Renal pelvis (tissue), 1 donor: ENCODE measurements at regions not wholly inside any gene's neighbourhood (a gene's known extent, or its start where the extent isn't known, plus 50 kb on each side); places are given as distances from the start of the nearest gene placed in this dataset.

Experiments used
- DNase-seq: peaks from one replicate; pipeline ENCODE4 v3.0.0-alpha.2; 2013

GRCh38 chr4:95660719-95661118 lies 111.9 kb upstream of the UNC5C start:
- no peak for DNase-seq

GRCh38 chr4:95651891-95652290 lies 103.1 kb upstream of the UNC5C start:
- DNase-seq, result no peak

- DNase-seq, result no peak
Measured at GRCh38 chr4:95644417-95644816, 95.6 kb upstream of the UNC5C start.

- DNase-seq, result no peak
Measured at GRCh38 chr4:95643627-95644026, 94.9 kb upstream of the UNC5C start.

- no peak for DNase-seq
Measured at GRCh38 chr4:95641571-95641970, 92.8 kb upstream of the UNC5C start.

GRCh38 chr4:95640311-95640710 lies 91.5 kb upstream of the UNC5C start:
- DNase-seq, result no peak

- no peak for DNase-seq
Measured at GRCh38 chr4:95638920-95639501, 90.2 kb upstream of the UNC5C start.

- peak; percentile 5 for DNase-seq
Measured at GRCh38 chr4:95637043-95637600, 88.3 kb upstream of the UNC5C start.

GRCh38 chr4:95636061-95636460 lies 87.3 kb upstream of the UNC5C start:
- DNase-seq, result no peak

- DNase-seq, result no peak
Measured at GRCh38 chr4:95627709-95628108, 78.9 kb upstream of the UNC5C start.

GRCh38 chr4:95627024-95627605 lies 78.3 kb upstream of the UNC5C start:
- no peak for DNase-seq

GRCh38 chr4:95625020-95625419 lies 76.2 kb upstream of the UNC5C start:
- no peak for DNase-seq

- DNase-seq, result no peak
Measured at GRCh38 chr4:95619525-95620443, 71.0 kb upstream of the UNC5C start.

GRCh38 chr4:95614684-95615205 lies 66.0 kb upstream of the UNC5C start:
- no peak for DNase-seq

GRCh38 chr4:95610061-95610569 lies 61.3 kb upstream of the UNC5C start:
- no peak for DNase-seq

GRCh38 chr4:95606739-95607138 lies 58.0 kb upstream of the UNC5C start:
- no peak for DNase-seq

- DNase-seq, result no peak
Measured at GRCh38 chr4:95603393-95603792, 54.6 kb upstream of the UNC5C start.

GRCh38 chr4:95602872-95603271 lies 54.1 kb upstream of the UNC5C start:
- no peak for DNase-seq

- DNase-seq, result no peak
Measured at GRCh38 chr4:95601356-95601755, 52.6 kb upstream of the UNC5C start.

GRCh38 chr4:95599777-95600400 lies 51.1 kb upstream of the UNC5C start:
- no peak for DNase-seq
